HG03103 (cell line): ENCODE measurements at regions not wholly inside any gene's neighbourhood (a gene's known extent, or its start where the extent isn't known, plus 50 kb on each side); places are given as distances from the start of the nearest gene placed in this dataset.

Source experiments
- ATAC-seq: cut with Tn5 transposase; IDR thresholded peaks from one replicate; pipeline ENCODE4 v1.9.1; 2021; ENCODE audit warnings: low read depth; ENCODE audit not compliant: unreplicated experiment

- ATAC-seq, result no peak
Observed at GRCh38 chrY:15397556-15398280, 873.4 kb downstream of the NLGN4Y start.

DNA sequence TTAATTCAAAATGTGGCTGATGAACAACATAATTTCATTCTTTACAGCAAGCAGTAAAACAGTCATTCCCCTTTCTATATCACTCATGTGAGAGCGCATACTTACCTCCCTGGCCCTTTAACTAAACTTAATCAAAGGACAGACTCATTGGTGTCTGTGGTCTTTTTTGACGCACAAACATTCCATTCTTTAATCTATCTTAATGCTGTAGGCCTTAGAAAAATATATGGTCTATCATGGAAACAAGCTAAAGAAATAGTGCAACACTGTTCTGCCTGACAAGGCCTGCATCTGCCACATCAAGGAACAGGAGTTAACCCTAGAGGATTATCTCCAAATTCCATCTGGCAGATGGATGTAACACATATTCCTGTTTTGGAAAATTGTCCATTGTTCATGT, 878.1 kb downstream of the NLGN4Y start:
- ATAC-seq, result no peak

DNA sequence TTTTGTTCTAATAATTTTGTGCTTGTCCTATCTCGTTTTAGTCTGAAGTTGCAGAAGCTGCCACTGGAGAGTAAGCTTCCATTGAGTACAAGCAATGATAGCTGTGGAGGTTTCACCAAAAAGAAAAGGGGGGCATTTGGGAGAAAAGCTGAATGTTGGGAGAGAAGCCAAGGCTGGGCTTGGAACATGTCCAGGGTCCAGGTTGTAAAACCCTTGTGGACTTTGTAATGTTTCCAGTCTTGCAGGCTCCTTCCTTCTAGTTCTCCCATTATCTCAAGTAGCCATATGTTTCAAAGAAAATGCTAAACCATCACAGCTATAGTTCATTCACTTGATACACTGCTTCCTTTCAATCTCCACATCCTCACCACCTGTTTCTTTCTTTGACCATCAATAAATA, 880.2 kb downstream of the NLGN4Y start:
- no peak for ATAC-seq

- no peak for ATAC-seq
Observed at GRCh38 chrY:15415165-15415564, 890.8 kb downstream of the NLGN4Y start.

DNA sequence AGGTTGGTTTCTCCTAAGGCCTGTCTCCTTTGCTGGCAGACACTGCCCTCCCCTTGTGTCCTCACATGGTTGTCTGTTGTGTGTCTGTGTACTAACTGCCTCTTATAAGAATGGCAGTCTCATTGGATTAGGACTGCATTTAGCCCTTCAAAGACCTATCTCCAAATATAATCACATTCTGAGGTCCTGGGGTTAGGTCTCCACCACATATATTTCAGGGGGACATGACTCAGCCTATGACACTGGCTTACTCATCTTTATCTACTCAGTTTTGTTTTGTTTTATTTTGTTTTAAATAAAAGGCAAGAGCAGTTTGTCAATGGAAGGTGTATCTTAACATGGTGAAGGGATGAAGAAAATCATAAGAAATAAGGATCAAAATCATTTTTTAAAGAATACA, 894.3 kb downstream of the NLGN4Y start:
- no peak for ATAC-seq

DNA sequence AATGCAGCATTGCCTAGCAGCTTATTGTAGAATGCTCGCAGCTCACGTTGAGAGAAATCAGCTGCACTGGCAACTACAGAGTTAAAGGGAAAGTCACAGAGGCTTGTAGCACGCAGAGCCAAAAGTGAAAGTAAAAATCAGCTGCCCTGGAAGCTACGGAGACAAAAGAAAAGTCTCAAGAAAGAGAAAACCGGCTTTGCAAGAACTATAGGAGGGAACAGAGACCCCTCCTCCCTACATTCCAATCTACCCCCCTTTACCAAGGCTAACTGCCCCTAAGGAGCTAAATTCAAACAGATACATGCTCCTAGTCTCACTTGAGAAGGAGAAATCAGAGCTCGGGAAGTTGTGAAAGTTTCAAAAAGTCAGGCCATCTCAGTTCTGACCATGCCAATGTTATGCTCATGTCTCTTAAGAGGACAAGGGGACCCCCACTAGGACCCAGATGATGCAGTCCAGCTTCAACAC, 900.4 kb downstream of the NLGN4Y start:
- ATAC-seq, result peak; percentile 73

DNA sequence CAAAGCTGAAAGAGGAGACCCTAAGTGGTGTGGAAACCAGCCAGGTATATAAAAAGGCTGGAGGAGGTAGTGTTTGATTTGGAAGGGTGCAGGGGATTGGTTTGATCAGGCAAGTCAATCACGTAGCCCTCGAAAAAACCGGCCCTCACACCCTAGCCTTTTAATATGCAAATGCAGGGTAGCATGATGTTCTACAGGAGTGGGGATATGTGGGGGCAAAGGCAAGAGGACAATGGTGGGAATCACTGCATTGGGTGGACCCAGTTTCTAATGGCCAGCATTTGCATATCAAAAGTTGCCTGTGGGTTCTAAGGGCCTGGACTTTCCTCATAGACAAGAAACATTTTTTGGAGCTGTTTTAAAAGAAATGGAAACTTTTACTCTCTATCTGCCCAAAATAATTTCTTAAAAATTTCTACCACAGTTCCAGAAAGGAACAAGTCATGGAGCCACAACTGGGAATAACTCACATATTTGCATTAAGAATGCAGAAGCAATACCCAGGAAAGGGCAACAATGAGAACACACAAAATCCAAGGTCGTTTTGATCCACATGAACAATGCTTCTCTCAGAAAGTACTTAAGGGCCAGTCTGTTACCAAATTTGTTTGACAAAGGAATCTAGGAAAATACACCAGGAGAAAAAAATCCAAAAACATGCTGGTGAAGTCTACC, 915.8 kb downstream of the NLGN4Y start:
- no peak for ATAC-seq

- no peak for ATAC-seq
Observed at GRCh38 chrY:15440696-15441408, 916.5 kb downstream of the NLGN4Y start.

DNA sequence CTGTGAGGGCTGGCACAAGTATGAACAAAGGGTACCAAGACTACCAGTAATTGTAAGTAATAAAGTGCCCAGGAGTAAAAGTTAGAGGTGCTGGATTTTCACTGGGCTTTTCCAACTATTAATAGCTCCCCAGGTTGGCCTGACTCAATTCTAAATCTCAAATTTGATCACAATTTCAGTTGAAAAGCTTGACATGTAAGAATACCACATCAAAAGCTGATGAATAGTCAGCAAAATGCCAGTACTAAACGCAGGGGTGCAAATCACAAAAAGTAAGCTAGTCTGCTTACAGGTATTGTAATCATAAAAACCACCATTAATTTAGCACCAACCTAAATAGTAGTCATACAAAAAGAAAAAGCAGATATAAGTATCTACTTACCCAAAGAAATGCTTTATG, 917.5 kb downstream of the NLGN4Y start:
- no peak for ATAC-seq

- no peak for ATAC-seq
Observed at GRCh38 chrY:15445871-15446270, 921.5 kb downstream of the NLGN4Y start.

DNA sequence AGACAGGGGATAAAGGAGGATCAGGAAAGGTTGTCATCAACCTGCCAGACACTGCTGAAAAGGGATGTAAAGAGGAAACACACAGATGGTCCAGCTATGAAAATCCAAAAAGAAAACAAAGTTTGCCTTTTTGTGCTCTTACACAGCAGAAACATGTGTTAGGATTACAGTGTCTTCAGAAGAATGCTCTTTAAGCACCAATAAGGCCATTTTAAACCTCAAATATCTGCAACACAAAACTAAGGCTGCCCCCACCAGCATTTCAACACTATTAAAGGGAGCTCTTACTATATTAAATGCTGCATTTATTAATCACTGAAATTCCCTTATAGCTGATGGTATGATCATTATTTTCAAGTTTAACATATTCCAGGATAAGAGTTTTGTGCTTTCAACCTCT, 922.5 kb downstream of the NLGN4Y start:
- ATAC-seq, result no peak

GRCh38 chrY:15447959-15448358, 923.6 kb downstream of the NLGN4Y start:
- ATAC-seq, result no peak

DNA sequence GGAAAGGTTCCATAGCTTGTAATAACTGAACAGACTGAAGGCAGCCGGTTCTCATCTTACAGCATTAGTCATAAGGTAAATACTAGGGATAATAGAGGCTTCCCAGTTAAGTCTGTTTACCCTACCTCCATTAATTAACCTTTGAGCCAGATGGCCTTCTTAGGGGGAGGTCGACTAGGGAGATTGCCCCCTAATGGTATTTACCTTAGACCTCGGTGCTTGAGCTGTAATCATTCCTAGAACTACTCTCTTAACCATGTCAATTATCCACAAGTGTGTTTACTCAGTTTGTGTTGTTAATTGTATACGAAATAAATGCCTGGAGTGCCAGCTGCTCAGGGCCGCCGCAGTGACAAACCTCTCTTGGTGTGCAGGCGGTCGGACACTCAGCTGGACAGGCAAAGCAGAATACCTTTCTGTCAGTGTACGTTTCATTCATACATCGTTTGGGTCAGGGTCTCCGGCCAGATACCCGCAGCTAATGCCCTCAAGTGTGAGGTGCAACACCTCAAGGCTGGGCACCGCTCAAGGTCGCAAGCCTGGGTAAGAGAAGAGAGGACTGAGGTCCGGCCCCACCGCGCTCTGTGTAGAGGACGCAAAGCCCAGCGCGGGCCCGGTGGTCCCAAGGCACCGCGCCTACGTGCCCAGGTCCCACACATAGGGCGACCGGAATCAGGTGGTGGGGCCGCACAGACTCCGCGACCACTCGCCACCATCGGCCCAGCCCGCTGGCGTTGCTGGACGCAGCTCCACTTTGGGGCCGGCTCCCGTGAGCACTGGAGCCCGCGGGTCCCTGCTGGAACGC, 931.0 kb downstream of the NLGN4Y start:
- no peak for ATAC-seq

GRCh38 chrY:15455980-15456469, 931.7 kb downstream of the NLGN4Y start:
- ATAC-seq, result no peak

DNA sequence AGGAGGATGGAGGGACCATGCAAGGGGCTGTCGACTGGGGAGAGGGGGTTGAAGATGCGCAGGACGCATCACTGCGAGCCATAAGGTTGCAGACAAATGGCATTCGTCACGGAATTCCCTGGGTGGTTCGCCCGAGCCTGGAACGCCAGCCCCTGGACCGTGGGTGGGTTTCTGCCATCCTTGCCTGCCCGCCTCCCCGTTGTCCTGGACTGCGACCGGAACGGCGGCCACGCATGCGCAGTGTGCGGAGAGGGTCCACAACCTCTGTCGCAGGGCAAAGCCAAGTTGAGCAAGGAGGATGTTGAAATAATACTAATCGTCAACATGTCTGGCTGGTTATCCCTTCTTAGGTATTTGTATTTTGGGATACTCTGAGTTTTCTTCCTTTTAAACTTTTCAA, 932.2 kb downstream of the NLGN4Y start:
- no peak for ATAC-seq

- ATAC-seq, result no peak
Observed at GRCh38 chrY:15457682-15458081, 933.4 kb downstream of the NLGN4Y start.

DNA sequence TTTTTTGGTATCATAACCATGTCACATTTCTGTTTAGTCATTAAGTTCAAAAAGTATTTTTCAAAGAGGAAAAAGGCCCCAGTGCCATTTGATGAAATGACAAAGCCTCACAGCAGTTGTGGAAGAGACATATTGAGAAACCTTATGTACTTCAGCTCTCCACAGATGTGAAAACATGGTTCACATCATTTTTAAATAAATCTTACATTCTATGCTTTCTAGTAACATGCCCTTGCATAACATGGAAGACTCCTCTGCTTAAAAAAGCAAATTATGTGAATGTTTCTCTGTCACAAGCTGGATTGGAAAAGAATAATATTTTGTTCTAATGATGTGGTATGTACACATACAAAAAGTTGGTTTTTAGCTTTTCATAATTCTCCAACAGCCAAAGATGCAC, 934.1 kb downstream of the NLGN4Y start:
- no peak for ATAC-seq

- no peak for ATAC-seq
Observed at GRCh38 chrY:15465880-15466279, 941.6 kb downstream of the NLGN4Y start.

GRCh38 chrY:15466891-15467290, 942.6 kb downstream of the NLGN4Y start:
- ATAC-seq, result no peak

- ATAC-seq, result no peak
Observed at GRCh38 chrY:15468091-15468490, 943.8 kb downstream of the NLGN4Y start.

DNA sequence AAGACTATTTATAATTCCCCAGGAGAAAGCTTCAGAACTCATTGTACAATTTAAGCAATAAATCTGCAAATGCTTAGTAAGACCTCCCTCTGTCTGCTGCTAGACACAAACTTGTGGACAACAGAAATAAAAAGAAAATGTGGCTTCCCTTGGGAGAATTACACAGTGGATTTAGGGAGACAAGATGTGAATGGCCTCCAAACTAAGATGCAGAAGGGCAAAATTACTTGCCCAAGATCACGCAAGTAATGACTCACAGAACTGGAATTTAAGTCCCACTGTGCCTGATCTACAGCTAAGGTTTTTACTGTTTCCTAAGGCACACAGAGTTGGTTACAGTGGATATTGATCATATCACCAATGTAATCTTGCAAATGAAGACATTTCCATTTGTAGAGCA, 947.0 kb downstream of the NLGN4Y start:
- no peak for ATAC-seq
